Thyroid gland (tissue), 4 donors: ENCODE measurements at regions not wholly inside any gene's neighbourhood (a gene's known extent, or its start where the extent isn't known, plus 50 kb on each side); places are given as distances from the start of the nearest gene placed in this dataset.

Source experiments
- CTCF ChIP-seq, 6 experiments: fragments of 200-600 bp in 3 of 6; fragments of 450-650 bp in 3 of 6; sonication (generic) in 3 of 6; IDR thresholded peaks; one replicate each; pipeline ENCODE4 v1.5.1; 2016 to 2019; ENCODE audit warnings: antibody characterized with exemption in 6 of 6, mild to moderate bottlenecking in 2 of 6, inconsistent platforms in 1 of 6, moderate library complexity in 1 of 6
- POLR2A ChIP-seq, 2 donors: fragments of 450-650 bp; IDR thresholded peaks; one replicate each; pipeline ENCODE4 v1.6.1; 2017; ENCODE audit warnings: antibody characterized with exemption in 2 of 2, mild to moderate bottlenecking in 2 of 2, moderate library complexity in 1 of 2

GRCh38 chr19:28535352-28535775 lies 677.6 kb downstream of the UQCRFS1 start:
- TF ChIP-seq CTCF (IDR thresholded peaks at IDR 0.05), result no peak
- TF ChIP-seq POLR2A (IDR thresholded peaks at IDR 0.05), result no peak
